Uterus (tissue), 2 donors: ENCODE measurements at regions not wholly inside any gene's neighbourhood (a gene's known extent, or its start where the extent isn't known, plus 50 kb on each side); places are given as distances from the start of the nearest gene placed in this dataset.

Experiments used
- POLR2A ChIP-seq, 2 donors: fragments of 450-650 bp; IDR thresholded peaks; one replicate each; pipeline ENCODE4 v1.6.1; 2016; ENCODE audit warnings: antibody characterized with exemption in 2 of 2, mild to moderate bottlenecking in 1 of 2, moderate library complexity in 1 of 2
- TF ChIP-seq, protein P1 (sequence below), 4 experiments: fragments of 200-600 bp in 2 of 4; fragments of 450-650 bp in 2 of 4; sonication (generic) in 2 of 4; IDR thresholded peaks; one replicate each; pipeline ENCODE4 v1.5.1; 2016 to 2019; ENCODE audit warnings: antibody characterized with exemption in 4 of 4, mild to moderate bottlenecking in 2 of 4, moderate library complexity in 1 of 4

DNA sequence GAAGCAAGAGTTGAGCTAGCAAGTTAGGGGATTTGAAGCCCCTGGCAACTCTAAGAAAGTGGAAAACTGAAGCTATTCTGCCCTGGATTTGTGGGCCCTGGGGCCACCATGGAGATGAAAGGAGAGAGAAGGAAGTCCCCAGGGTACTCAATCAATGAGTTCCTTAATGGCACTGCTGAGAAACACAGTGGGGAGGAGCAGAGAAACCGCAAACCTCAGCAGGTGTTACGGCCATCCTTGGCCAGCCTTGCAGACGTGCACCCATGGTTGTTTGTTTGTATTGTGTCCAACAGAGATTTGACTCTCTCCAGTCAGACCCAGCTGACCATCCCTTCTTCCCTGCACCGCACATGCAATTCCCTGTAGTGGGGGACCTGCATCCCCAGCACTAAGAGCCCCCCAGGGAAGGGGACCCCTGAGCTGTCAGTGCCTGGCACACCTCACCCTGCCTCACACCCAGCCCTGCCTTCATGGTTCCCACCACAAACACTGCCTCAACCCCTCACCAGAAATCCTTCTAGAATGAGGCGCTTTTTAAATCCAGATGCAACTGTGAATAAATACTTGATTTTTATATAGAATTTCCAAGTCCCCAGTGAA is 255.3 kb downstream of the SH3BP4 start:
- TF ChIP-seq, protein P1, sequence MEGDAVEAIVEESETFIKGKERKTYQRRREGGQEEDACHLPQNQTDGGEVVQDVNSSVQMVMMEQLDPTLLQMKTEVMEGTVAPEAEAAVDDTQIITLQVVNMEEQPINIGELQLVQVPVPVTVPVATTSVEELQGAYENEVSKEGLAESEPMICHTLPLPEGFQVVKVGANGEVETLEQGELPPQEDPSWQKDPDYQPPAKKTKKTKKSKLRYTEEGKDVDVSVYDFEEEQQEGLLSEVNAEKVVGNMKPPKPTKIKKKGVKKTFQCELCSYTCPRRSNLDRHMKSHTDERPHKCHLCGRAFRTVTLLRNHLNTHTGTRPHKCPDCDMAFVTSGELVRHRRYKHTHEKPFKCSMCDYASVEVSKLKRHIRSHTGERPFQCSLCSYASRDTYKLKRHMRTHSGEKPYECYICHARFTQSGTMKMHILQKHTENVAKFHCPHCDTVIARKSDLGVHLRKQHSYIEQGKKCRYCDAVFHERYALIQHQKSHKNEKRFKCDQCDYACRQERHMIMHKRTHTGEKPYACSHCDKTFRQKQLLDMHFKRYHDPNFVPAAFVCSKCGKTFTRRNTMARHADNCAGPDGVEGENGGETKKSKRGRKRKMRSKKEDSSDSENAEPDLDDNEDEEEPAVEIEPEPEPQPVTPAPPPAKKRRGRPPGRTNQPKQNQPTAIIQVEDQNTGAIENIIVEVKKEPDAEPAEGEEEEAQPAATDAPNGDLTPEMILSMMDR (IDR thresholded peaks at IDR 0.05), result no peak
- no peak for TF ChIP-seq POLR2A (IDR thresholded peaks at IDR 0.05)
